DND-41 (cell line): ENCODE measurements at regions not wholly inside any gene's neighbourhood (a gene's known extent, or its start where the extent isn't known, plus 50 kb on each side); places are given as distances from the start of the nearest gene placed in this dataset.

Experiments used
- ATAC-seq: fragments of 200-7000 bp; cut with Tn5 transposase; 3 replicates; pipeline ENCODE4 v1.9.1; 2021; ENCODE audit warnings: low read depth; ENCODE audit not compliant: insufficient read depth
- DNase-seq: peaks from one replicate; pipeline ENCODE4 v3.0.0-alpha.2; 2020
- H2AFZ ChIP-seq: 2 replicates; pipeline ENCODE4 v1.6.0; 2012; ENCODE audit warnings: low read depth, low read length
- H3K27ac ChIP-seq: 2 replicates; pipeline ENCODE4 v1.5.1; 2012; ENCODE audit warnings: low read length, inconsistent platforms
- H3K27me3 ChIP-seq: fragments of 200-600 bp; sonication (generic); 2 replicates; pipeline ENCODE4 v1.6.0; 2012; ENCODE audit warnings: low read length, mild to moderate bottlenecking, inconsistent platforms; ENCODE audit not compliant: insufficient read depth, poor library complexity
- H3K36me3 ChIP-seq: 2 replicates; pipeline ENCODE4 v1.5.1; 2012; ENCODE audit warnings: low read length, inconsistent platforms; ENCODE audit not compliant: insufficient read depth
- H3K4me1 ChIP-seq: 2 replicates; pipeline ENCODE4 v1.5.1; 2012; ENCODE audit warnings: mild to moderate bottlenecking, low read length; ENCODE audit not compliant: insufficient read depth
- H3K4me2 ChIP-seq: 2 replicates; pipeline ENCODE4 v1.6.0; 2012; ENCODE audit warnings: mild to moderate bottlenecking, moderate library complexity, low read length, inconsistent platforms; ENCODE audit not compliant: insufficient read depth
- H3K4me3 ChIP-seq, 2 experiments: fragments of 200-600 bp in 1 of 2; shearing (Covaris generic) in 1 of 2; 2 replicates each; pipeline ENCODE4 v1.5.1; 2012 to 2016; ENCODE audit warnings: inconsistent platforms in 2 of 2, low read length in 2 of 2, mild to moderate bottlenecking in 2 of 2, low read depth in 1 of 2, moderate library complexity in 1 of 2
- H3K79me2 ChIP-seq: 2 replicates; pipeline ENCODE4 v1.6.0; 2012; ENCODE audit warnings: low read length, inconsistent platforms; ENCODE audit not compliant: insufficient read depth
- H3K9ac ChIP-seq: 2 replicates; pipeline ENCODE4 v1.6.0; 2012; ENCODE audit warnings: low read depth, mild to moderate bottlenecking, inconsistent platforms, low read length, moderate library complexity
- H3K9me3 ChIP-seq: 2 replicates; pipeline ENCODE4 v1.5.1; 2012; ENCODE audit warnings: low read length, moderate library complexity, mild to moderate bottlenecking, inconsistent platforms; ENCODE audit not compliant: insufficient read depth, severe bottlenecking
- H4K20me1 ChIP-seq: 2 replicates; pipeline ENCODE4 v1.6.0; 2012; ENCODE audit warnings: low read length; ENCODE audit not compliant: insufficient read depth
- EZH2 ChIP-seq: IDR thresholded peaks from 3 replicates; pipeline ENCODE4 v1.6.1; 2012; ENCODE audit warnings: borderline replicate concordance, low read depth, mild to moderate bottlenecking, moderate library complexity, low read length, inconsistent platforms; ENCODE audit not compliant: severe bottlenecking
- TF ChIP-seq, protein P1 (sequence below): IDR thresholded peaks from 2 replicates; pipeline ENCODE4 v1.5.1; 2012; ENCODE audit warnings: borderline replicate concordance, low read length, moderate library complexity, mild to moderate bottlenecking; ENCODE audit not compliant: poor library complexity, severe bottlenecking; ENCODE audit errors: extremely low read depth

DNA sequence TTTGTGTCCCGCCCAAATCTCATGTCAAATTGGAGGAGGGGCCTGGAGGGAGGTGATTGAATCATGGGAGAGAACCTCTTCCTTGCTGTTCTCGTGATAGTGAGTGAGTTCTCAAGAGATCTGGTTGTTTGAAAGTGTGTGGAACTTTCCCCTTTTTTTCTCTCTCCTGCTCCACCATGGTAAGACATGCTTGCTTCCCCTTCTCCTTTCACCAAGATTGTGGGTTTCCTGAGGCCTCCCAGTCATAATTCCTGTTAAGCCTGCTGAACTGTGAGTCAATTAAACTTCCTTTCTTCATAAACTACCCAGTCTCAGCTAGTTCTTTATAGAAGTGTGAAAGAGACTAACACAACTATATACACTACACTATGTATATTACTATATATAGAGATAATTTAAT, 697.8 kb upstream of the HS3ST1 start:
- no peak overlapping the region for H3K4me3 ChIP-seq
- no peak overlapping the region for H2AFZ ChIP-seq
- ATAC-seq (no peak), DNase-seq (no peak)
- no peak overlapping the region for H3K4me2 ChIP-seq
- no peaks in the 10 kb centered on the region for H3K79me2 ChIP-seq
- H3K9me3 ChIP-seq: no peaks in the 10 kb centered on the region
- H3K36me3 ChIP-seq: no peaks in the 10 kb centered on the region
- H3K27me3 ChIP-seq: no peaks in the 10 kb centered on the region
- no peak overlapping the region for H3K9ac ChIP-seq
- H3K4me1 ChIP-seq: no peaks in the 10 kb centered on the region
- TF ChIP-seq EZH2: no peak
- TF ChIP-seq, protein P1, sequence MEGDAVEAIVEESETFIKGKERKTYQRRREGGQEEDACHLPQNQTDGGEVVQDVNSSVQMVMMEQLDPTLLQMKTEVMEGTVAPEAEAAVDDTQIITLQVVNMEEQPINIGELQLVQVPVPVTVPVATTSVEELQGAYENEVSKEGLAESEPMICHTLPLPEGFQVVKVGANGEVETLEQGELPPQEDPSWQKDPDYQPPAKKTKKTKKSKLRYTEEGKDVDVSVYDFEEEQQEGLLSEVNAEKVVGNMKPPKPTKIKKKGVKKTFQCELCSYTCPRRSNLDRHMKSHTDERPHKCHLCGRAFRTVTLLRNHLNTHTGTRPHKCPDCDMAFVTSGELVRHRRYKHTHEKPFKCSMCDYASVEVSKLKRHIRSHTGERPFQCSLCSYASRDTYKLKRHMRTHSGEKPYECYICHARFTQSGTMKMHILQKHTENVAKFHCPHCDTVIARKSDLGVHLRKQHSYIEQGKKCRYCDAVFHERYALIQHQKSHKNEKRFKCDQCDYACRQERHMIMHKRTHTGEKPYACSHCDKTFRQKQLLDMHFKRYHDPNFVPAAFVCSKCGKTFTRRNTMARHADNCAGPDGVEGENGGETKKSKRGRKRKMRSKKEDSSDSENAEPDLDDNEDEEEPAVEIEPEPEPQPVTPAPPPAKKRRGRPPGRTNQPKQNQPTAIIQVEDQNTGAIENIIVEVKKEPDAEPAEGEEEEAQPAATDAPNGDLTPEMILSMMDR: no peak
- H4K20me1 ChIP-seq: no peaks in the 10 kb centered on the region
- no peak overlapping the region for H3K27ac ChIP-seq

DNA sequence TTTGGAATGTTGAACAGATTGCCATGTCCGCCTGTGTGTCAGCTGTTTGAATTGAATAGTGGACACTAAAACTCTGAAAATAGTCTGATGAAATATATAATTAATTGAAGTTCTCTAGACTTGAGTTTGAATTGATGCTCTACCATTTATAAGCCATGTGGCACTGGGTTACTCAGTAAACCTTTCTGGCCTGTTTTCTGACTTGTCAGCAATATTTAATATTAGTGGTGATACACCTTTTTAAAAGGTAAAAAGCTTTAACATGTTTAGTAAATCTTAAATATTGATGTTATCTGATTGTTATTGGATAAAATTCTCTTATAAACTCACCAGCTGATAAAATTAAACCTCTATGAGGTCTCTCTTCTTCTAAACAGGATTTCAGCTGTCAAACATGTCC, 695.4 kb upstream of the HS3ST1 start:
- Histone ChIP-seq H3K79me2 (no peaks in the 10 kb centered on the region), H3K27ac (no peak overlapping the region), H2AFZ (no peak overlapping the region), H3K9ac (no peak overlapping the region), H3K27me3 (no peaks in the 10 kb centered on the region), H3K4me2 (no peak overlapping the region), H4K20me1 (no peaks in the 10 kb centered on the region), H3K4me1 (no peaks in the 10 kb centered on the region), H3K4me3 (no peak overlapping the region), H3K9me3 (no peaks in the 10 kb centered on the region), H3K36me3 (no peaks in the 10 kb centered on the region)
- DNase-seq: no peak
- no peak for TF ChIP-seq EZH2
- TF ChIP-seq, protein P1: no peak
- no peak for ATAC-seq

DNA sequence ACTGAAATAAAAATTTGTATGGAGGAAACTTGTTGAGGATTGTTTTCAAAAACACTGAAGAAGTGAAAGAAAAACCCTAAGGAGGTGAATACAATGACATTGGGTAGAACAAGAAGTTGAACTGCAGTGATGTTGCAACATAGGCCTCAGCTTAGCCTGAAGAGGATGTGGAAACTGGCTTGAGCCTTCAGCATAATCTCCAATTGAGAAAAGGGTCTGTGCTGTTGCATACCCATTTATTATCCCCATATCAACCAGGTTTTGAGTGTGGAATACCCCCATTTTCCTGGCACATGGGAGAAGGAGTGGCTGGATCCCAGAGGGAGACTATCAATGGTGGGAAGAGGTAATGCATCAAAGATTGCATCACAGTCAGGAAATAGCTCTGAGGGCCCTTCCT, 695.0 kb upstream of the HS3ST1 start:
- Histone ChIP-seq H3K9ac (no peak overlapping the region), H3K4me1 (no peaks in the 10 kb centered on the region), H3K27ac (no peak overlapping the region), H3K36me3 (no peaks in the 10 kb centered on the region), H4K20me1 (no peaks in the 10 kb centered on the region), H3K27me3 (no peaks in the 10 kb centered on the region), H3K4me2 (no peak overlapping the region), H2AFZ (no peak overlapping the region), H3K9me3 (no peaks in the 10 kb centered on the region), H3K4me3 (no peak overlapping the region), H3K79me2 (no peaks in the 10 kb centered on the region)
- DNase-seq (no peak), ATAC-seq (no peak)
- TF ChIP-seq EZH2: no peak
- TF ChIP-seq, protein P1: no peak

DNA sequence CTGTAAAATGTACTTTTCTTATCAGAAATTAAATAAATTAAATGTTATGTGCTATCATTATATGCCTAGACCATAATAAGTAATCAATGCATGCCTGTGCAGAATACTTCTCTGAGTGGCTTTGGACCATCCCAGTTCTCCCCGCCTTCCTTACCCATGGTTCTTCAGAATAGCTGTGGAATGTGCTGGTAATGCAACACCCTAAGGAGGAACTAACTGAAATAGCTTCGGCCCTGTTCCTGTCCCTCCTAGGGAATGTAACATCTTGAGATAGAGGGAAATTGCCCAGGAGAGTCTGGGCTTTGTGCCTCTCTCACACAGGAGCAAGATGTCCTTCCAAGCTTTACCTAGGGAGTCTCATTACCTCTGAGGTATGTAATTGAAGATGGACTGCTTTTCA, 693.6 kb upstream of the HS3ST1 start:
- no peaks in the 10 kb centered on the region for H3K36me3 ChIP-seq
- no peak overlapping the region for H3K9ac ChIP-seq
- TF ChIP-seq, protein P1: no peak
- no peak for TF ChIP-seq EZH2
- H3K4me3 ChIP-seq: no peak overlapping the region
- no peaks in the 10 kb centered on the region for H3K4me1 ChIP-seq
- H3K27ac ChIP-seq: no peak overlapping the region
- no peak for ATAC-seq
- H2AFZ ChIP-seq: no peak overlapping the region
- no peaks in the 10 kb centered on the region for H4K20me1 ChIP-seq
- no peak for DNase-seq
- no peaks in the 10 kb centered on the region for H3K9me3 ChIP-seq
- no peak overlapping the region for H3K4me2 ChIP-seq
- no peaks in the 10 kb centered on the region for H3K27me3 ChIP-seq
- H3K79me2 ChIP-seq: no peaks in the 10 kb centered on the region
